ENCODE measurements at regions not wholly inside any gene's neighbourhood (a gene's known extent, or its start where the extent isn't known, plus 50 kb on each side); places are given as distances from the start of the nearest gene placed in this dataset.

GRCh38 chr3:194956697-194957396 is 271.2 kb downstream of the FAM43A start (continued):
- no peak for TF ChIP-seq ZNF462 (CRISPR knock-in tag; IDR thresholded peaks at IDR 0.05)
- no peak for TF ChIP-seq ETS1 (IDR thresholded peaks at IDR 0.05)
- no peak for TF ChIP-seq EZH2phosphoT487 (IDR thresholded peaks at IDR 0.05; ENCODE audit: unreplicated experiment)
- TF ChIP-seq ZNF114 (CRISPR knock-in tag; IDR thresholded peaks at IDR 0.05): no peak
- no peak for TF ChIP-seq EZH2 (IDR thresholded peaks at IDR 0.05; ENCODE audit: low read depth, unreplicated experiment)
- TF ChIP-seq ZNF331 (CRISPR knock-in tag; IDR thresholded peaks at IDR 0.05; ENCODE audit: low read depth): no peak
- no peak for TF ChIP-seq JUNB (IDR thresholded peaks at IDR 0.05; ENCODE audit: unreplicated experiment)
- no peak for TF ChIP-seq REST (IDR thresholded peaks at IDR 0.05; ENCODE audit: unreplicated experiment)
- TF ChIP-seq CREB1 (CRISPR knock-in tag; IDR thresholded peaks at IDR 0.05; ENCODE audit: low read depth): no peak

Measured in GM23338 (cell line).